Cerebellar nuclear complex (tissue), 1 donor: ENCODE measurements at regions not wholly inside any gene's neighbourhood (a gene's known extent, or its start where the extent isn't known, plus 50 kb on each side); places are given as distances from the start of the nearest gene placed in this dataset.
A peak's percentile ranks its signal among the peaks of the same experiment; 100 is the strongest.
"Not testable (repeated sequence)": the region's sequence is repeated elsewhere in the genome, so short reads cannot be mapped to it uniquely, and the experiment has no call there.

Experiments used
- DNase-seq, 2 experiments: peaks; one replicate each; lab custom pipeline; 2025; lab: John Stamatoyannopoulos, UW

DNA sequence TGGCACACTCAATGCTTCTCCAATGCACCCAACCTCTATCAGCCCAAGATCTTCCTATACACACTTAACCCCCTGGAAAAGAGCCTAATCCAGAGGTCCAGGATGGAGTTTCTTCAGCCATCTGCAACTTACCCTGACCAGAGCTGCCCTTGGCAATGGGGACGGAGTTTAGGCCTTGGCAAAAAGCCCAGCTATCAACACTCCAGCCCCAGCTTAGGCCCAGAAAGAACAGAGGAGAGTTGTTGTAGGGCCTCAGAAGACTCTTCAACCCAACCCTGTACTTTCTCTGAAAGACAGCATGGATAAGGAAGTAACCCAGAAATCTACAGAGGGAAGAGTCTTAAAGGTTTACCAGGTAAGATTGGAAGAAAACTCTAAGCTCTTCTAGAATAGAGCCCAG, 219.3 kb upstream of the PELI2 start:
- no peak for DNase-seq

DNA sequence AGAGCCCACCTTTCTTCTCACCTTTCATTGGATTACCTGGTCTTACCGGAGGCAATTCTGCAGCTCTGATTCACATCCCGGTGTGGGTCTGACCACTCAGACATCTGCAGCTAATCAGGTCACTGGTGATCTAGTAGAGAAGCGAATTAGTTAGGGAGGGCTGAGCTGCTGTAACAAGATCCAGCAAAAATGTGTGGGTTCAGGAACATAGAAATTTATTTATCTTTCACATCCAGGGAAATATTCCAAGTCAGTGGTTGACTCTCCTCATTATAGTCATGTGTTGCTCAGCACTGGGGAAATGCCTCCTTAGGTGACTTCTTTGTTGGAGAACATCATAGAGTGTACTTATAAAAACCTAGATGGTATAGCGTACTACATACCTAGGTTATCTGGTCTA, 218.7 kb upstream of the PELI2 start:
- DNase-seq, result no peak

DNA sequence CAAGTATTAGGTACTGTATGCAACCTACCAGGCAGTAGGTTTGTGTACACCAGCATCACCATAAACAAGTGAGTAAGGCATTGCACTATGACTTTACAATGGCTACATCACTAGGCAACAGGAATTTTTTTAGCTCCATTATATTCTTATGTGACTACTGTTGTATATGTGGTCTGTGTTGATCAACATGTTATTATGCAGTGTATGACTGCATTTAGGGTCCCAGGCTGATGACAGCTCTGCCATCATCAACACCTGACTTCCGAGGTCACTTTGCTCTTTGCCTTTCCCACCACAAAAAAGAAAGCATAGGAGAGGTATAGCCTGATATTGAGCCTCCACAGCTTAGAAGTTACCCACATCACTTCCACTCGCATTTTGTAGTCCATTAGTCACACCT, 217.5 kb upstream of the PELI2 start:
- no peak for DNase-seq

DNA sequence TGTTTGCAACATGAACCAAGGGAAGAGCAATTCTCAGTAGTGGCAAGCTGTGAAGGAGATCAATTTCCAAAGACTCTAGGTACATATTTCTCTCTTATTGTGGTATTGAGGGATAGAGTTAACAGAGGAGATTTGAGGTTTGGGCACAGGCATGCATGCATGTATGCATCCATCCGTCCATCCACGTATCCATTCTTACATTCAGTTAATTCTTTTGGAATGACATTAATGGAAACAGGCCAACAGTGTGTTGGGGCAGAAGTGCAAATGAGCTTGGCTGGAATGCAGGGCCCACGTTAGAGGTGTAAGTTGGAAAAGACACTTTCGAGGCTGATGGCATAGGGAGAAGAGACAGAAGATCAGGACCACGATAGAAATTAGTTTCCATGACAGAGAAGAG, 216.9 kb upstream of the PELI2 start:
- no peak for DNase-seq

DNA sequence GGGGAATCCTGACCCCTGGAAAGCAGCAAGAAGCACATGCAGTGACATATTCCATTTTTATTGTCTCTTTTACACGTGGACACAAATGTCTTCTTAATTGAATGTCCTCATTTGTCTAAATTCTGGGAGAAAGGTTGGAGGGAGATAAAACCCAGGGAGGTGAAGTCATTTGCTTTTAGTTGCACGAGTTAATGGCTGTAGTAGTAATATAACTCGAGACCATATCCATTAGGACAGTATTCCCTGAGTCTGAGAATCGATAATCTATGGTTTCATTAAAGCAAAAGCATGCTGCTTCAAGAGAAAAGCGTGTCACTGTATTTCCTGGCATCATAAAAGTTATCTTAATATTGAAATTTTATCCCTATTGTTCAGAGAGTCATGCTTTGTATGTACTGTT, 216.0 kb upstream of the PELI2 start:
- no peak for DNase-seq

DNA sequence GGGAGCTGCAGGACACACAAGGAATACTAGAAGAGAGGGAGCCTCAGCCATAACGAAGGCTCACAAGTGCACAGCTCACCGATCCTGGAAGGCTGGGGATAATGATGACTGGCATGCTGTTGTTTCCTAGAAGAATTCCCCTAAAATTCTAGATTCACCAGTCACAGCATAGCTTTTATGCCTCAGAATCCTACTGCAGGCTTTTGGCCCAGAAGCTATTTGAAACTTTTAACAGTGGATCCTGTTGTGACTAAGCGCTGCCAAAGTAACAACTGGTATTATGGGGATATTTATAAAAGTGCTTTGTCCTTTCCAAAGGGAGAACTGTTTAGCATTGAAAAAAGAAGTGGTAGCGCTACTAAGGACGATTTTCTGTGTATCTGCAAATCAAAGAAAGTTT, 214.1 kb upstream of the PELI2 start:
- no peak for DNase-seq

DNA sequence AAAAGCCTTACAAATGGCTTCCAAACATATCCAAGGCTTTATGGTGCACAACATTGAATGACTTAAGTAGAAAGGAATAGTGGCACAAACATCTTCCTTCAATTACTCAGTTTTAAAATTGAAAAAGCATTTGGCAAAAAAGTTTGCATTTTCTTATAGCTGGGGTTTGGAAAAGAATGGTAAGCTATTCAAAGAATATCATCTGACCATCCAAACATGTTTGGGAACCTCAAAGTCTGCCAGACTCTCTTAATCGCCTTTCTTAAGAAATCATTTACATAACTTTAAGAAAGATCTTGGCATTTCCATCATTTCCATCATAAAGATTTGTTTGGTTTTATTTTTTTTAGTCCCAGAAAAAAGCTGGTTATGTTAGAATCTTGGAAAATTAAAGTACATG, 210.1 kb upstream of the PELI2 start:
- no peak for DNase-seq

DNA sequence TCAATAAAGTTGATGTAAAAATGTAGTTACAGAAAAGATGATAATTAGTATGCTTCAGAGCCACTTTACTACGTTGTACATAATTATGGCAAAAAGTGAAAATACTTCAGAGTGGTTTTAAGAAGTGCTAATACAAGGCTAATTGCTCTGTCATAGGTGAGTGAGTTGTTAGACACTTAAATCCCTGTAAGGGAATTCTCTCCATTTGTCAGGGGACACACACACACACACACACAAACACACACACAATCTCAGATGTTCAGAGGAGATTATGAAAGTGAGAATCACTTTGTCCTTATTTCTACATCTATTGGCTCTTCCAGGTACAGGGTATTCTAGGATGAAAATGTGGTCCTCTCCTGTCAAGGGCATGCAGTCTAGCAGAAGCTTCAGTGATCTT, 208.3 kb upstream of the PELI2 start:
- no peak for DNase-seq

DNA sequence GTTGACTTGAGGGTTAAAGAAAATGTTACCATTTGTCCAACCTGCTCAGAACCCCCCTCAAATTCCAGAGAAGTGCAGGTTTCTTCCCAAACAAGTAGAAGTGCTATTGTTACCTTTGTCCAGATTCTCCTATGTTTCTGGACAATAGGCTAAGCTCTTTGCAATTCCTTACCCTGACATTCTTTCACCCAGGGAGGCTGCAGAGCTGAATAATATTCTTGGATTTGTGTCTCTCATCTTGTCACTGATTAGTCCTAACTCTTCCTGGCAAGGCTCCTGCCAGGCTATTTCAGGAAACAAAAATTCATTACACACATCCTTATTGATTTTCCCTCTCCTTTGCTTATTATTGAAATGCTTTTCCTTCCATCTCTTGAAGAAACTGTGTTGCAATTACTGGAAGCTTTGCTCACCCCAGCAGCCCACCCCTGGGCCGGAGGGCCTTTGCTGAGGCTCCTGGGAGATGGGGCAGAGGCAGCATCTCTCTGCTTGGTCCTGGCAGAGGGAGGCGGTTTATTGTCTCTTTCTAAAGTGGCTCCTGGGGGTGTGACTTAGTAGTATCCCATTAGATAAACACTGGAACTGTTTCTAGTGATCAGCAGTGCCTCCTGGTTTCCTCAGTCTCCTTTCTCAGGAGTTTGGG, 207.5 kb upstream of the PELI2 start:
- DNase-seq, result no peak

DNA sequence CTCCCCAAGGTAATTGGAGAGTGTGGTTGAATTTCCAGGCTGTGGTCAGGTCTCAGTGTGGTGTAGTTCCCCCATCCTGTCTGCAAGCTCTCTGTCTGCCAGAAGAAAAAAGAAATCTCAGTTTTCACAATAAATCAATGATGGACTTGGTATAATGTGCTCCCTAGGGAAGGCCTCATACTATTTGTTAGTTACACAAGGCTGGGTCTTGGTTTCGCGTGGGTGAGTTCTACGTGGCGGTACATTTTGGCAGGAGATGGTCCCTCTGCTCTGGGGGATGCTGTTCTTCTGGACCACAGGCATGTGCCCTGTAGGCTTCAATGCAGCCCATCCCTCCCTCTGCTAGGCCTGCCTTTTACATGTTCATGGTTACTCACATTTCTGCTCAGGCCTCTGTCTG, 206.4 kb upstream of the PELI2 start:
- DNase-seq, result no peak

DNA sequence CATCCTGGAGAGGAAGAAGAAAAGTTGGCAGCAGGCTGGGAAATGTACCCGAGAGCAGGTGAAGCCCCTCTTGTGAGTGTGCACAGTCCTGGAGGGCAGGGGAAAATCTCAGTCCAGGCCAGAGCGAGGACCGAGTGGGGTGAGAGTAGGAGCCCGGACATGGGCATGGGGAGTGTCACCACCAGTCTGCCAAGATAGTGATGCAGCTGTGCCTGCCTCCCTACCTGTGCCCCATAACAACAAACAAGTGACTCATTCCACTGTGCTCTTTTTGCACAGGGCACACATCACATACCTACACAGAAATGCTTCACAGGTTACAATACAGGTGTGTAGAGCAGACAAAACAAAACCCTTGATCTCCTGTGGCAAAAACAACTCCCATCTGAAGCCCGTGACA, 205.9 kb upstream of the PELI2 start:
- DNase-seq, result no peak

DNA sequence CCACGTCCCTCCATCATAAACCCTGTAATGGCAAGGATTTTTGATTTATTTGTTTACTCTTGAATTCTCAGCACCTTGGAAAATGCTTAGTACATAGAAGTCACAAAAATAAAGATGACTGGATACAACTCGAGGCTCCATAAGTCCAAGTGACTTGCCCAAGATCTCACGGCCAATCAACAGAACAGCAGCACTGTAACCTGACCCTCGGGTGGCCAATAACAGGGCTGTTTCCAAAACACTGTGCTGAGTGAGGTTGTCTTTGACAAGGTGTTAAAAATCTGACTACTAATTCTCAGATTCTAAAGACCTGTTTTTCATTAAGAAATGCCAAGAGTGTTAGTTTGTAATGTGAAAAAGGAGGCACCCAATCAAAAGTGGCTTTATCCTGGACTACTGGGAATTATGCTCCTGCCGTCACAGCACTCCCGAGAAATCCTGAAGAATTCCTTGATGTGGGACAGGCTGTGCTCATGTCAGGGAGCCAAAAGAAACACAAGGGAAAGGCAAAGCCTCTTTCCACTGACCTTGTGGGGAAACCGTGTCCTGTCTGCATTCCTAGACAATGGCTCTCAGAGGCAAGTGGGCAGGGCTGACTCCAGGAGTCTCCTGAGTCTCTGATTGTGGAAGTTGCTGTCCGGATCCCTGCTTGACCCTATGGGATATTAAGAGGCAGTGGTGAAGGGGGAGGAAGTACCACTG, 204.7 kb upstream of the PELI2 start:
- DNase-seq, result no peak

DNA sequence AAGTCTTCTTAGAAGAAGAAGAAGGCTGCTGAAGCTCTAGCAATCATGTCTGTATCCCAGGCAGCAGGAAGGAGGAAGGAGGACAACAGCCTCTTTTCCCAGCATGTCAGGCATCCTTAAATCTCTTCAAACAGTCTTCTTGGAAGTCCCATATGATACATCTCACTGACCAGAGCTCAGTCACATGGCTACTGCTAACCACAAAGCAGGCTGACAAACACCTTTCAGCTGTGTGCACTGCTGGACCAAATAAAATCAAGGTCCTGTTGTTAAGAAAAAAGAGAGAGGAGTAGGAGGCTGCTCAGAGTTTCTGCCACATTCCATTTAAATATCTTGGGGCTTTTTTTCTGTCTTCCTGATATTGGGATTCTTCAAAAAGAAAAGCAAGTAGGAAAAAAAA, 203.4 kb upstream of the PELI2 start:
- no peak for DNase-seq

DNA sequence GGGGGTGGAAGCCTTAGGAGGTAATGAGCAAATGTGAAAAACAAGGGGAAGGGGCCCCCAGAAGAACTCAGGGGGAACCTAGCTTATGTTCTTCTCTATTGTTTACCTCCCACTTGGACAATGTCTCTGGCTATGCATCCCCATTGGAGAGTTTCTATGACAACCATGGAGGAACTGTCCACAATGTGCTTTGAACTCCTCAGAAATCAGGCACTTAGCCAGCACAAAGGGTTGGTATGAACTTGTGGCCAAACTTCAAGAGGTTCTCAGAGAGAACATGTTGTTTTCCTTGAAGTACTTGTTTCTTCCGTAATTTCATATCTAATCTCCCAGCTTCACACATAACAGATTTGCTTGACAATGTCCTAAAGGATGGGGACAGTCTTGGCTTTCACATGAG, 202.8 kb upstream of the PELI2 start:
- no peak for DNase-seq

DNA sequence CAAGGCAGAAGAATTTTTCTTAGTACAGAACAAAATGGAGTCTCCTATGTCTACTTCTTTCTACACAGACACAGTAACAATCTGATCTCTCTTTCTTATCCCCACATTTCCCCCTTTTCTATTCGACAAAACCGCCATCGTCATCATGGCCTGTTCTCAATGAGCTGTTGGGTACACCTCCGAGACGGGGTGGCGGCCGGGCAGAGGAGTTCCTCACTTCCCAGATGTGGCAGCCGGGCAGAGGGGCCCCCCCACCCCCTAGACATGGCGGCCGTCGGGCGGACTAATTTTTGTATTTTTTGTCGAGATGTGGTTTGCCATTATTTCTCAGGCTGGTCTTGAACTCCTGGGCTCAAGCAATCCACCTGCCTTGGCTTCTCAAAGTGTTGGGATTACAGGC, 198.4 kb upstream of the PELI2 start:
- DNase-seq, result not testable (repeated sequence)

DNA sequence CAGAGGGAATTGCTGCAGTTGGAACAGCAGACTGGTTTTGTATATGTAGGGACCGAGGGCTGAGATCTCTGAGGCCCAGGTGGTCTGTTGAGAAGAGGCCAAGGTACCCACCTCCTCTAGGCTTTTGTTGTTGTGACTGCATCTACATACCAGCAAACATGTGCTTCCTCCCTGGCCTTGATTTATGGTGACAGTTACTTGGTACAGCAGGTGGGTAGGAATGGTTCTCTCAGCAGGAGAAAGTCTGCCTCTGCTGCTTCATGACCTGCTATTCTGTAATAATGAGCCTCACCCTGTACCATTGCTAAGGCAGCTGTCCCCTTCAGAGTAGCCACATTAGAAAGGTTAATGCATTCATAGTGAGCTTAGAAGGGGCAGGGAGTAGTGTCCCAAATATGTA, 196.7 kb upstream of the PELI2 start:
- peak in 1 of 2 experiments; percentile 29 for DNase-seq

DNA sequence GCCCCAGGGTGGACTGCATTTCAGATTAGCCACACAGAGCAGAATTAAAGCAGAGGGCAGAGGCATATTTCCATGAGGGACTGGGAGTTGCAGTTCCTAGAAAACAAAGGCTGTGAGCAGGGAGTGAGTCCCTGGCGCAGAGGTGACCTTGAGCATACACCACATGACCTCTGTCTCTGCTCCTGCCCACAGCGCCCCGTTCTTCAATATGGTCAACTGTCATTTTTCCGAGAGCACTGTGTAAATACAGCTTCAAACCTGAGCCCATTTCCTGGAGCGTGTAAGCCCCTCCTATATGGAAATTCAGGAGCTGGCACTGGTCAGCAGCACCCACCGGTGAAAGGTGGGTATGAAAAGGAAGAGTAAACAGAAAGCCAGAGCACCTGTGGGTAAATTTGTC, 192.2 kb upstream of the PELI2 start:
- DNase-seq, result no peak

DNA sequence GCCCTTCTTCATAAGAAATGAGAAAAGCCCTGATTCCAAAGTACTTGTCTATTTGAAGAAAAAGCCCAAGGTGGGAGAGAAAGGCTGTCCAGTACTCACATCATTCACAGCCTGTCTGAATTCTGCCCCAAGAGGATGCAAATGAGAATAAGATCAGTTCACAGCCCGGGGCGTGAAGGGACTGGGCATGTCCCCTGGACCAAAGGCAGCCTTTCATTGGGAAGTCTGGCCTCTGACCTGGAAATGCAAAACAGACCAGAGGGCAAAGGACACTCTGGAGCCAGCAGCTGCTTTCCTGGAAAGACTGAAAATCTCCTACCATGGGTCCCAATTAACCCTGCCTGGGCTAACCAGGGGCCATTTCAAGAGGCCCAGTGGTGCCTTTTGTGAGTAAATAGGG, 191.2 kb upstream of the PELI2 start:
- DNase-seq, result no peak

DNA sequence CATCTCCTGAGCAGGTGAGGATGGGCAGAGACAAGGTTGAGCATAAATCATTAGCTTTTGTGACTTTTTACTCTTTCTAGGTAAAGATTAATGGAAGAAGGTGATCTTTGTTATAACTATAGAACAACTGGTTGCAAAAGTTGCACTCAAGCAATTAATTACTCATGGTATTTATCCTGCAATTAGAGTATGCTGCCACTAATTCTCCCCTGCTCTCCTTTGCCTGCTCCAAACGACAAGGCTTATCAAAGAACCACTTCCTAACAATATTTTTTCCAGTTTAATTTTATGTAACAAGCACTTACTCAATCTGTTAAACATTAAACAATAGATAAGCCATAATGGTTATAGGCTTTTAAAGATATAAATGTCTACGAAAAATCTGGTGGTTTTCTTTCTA, 189.9 kb upstream of the PELI2 start:
- no peak for DNase-seq

DNA sequence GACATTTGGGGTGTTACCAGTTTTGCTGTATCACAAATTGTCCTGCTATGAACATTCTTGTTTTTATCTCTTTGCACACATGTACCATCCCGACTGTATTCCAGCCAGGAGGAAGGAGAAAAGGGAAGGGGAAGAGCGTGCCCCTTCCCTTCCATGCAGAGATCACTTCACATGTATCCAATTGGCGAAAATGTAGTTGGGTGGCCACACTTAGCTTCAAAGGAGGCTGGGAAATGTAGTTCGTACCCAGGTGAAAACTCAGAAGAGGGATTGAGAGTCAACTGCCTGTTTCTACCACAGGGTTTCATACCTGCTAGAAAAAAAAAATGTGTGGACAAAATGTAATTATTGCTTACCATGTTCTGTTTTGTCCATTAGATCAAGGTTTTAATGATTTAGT, 189.1 kb upstream of the PELI2 start:
- no peak for DNase-seq

DNA sequence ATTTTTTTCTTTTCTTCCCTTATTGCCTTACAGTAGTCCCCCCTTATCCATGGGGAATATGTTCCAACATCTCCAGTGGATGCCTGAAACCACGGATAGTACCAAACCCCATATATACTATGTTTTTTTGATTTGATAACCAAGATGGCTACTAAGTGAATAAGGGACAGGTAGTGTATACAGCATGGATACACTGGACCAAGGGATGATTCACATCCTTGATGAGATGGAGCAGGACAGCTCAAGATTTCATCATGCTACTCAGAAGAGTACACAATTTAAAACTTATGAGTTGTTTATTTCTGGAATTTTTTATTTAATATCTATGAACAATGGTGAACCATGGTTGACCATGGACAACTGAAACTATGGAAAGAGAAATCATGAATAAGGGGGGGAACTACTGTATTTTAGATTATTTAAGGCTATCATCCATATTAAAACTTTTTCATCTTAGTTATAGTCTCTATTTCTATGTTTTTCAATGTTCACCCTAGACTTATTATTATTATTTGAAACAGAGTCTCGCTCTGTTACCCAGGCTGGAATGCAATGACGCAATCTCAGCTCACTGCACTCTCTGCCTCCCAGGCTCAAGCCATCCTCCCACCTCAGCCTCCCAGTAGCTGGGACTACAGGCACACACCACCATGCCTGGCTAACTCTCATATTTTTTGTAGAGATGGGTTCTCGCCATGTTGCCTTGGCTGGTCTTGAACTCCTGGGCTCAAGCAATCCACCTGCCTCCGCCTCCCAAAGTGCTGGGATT, 188.0 kb upstream of the PELI2 start:
- DNase-seq, result no peak

DNA sequence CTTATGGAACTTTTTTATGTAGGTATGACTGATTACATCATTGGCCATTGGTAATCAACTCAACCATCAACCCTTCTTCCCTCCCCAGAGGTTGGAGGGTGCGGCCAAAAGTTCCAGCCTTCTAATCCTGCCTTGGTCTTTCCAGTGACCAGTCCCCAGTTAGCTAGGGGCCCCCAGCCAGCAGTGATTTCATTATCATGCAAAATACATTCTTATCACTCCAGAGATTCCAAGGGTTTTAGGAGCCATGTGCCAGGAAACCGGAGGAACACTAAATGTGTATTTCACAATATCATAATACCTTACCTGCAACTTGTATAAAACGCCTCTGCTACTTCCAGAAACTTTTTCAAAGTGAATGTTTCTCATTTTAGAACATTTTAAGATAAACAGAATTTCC, 181.5 kb upstream of the PELI2 start:
- DNase-seq, result no peak

DNA sequence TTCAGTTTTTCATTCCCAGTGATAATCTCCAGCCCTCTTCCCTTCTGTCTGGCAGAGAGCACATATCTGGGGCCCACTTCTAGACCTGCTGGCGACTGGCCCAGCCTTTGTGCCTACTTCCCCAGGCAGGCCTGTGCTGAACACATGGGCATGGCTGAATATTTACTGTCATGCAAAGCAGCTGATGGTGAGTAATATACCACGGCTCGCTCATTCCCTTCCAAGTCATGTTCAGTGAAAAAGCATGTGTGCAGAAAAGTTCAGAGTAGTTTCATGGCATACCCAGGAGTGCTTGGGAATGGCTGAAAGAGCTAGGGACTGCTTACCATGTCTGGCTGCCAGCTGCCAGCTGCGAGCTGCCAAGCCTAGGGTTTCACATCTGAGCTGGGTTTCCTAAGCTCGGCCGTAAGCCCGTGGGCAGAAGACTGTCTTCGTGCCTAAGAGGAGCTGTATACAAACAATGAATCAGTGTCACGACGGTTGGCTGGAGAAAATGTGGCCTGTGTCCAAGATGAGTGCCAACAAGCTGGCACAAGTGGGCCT, 179.9 kb upstream of the PELI2 start:
- peak in 1 of 2 experiments; percentile 0 for DNase-seq
